ENCODE measurements at regions not wholly inside any gene's neighbourhood (a gene's known extent, or its start where the extent isn't known, plus 50 kb on each side); places are given as distances from the start of the nearest gene placed in this dataset.

DNA sequence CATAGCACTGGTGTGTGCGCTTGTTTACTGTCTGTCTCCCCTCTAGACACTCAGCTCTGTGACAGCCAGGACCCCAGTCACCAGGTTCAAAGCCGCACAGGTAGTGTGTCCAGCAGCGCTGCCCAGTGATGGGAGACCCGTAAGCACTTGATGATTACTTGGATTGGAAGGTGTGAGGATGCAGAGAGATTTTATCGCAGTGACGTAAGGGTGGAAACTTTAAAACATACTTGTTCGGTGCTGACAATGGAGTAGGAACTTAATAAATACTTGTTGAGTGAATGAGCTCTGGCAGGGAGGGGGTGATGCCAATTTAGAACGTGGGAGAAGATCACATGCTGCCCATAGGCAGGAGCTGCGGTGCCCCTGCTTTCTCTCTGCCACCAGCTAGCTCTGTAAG, 99.2 kb upstream of the PITX1 start:
- no peaks in the 10 kb centered on the region for H3K27me3 ChIP-seq (replicated peaks)
- in situ Hi-C loops (cut with HindIII; ENCODE audit: low pct_ligation_motif_present, low sequenced_read_pairs): no loop called here
- DNase-seq: no peak
- no peak overlapping the region for H3K27ac ChIP-seq
- TF ChIP-seq, protein P1, sequence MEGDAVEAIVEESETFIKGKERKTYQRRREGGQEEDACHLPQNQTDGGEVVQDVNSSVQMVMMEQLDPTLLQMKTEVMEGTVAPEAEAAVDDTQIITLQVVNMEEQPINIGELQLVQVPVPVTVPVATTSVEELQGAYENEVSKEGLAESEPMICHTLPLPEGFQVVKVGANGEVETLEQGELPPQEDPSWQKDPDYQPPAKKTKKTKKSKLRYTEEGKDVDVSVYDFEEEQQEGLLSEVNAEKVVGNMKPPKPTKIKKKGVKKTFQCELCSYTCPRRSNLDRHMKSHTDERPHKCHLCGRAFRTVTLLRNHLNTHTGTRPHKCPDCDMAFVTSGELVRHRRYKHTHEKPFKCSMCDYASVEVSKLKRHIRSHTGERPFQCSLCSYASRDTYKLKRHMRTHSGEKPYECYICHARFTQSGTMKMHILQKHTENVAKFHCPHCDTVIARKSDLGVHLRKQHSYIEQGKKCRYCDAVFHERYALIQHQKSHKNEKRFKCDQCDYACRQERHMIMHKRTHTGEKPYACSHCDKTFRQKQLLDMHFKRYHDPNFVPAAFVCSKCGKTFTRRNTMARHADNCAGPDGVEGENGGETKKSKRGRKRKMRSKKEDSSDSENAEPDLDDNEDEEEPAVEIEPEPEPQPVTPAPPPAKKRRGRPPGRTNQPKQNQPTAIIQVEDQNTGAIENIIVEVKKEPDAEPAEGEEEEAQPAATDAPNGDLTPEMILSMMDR (IDR thresholded peaks at IDR 0.05; ENCODE audit: low read depth, low read length, missing control alignments): no peak
- H3K36me3 ChIP-seq (replicated peaks): no peaks in the 10 kb centered on the region
- no peak overlapping the region for H3K4me3 ChIP-seq (ENCODE audit: low read depth, low read length)

DNA sequence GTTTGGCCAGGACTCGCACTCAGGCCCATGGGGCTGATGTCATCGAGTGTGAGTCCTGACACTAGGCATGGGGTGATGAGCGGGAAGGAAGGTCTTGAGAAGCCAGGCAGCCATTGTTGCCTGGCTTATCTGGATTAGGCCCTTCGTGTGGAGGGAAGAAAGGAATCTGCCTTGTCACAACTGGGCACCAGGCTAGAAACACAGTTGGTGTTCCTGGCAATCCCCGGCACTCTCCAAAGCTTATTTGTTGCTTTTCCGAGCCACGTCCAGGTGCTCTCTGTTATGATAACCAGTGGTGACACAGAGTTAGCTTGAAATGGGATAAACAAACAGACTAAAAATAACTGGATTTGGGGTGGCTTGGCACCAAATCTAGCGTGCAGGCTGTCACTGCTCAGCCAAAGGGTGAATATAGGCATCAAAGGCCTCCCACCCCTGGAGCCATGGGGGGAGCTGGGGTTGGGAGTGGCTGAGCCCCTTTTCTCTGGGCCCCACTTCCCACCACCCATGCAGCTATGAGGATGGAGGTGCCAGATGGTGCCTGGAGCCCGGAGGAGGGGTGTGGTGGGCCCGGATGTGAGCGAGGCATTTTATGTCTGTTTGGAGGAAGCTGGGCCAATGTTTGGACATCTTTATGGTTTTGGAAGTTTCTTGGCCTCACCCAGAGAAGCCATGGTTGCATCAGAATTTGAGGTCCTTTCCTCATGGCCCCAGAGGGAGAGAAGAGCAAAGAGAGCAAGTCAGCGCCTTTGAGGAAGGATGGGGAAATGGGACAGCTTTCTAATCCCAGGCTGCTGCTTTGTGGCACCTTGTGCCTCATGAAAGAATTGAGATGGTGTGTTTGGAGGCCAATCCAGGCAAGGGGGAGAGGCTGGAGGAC, 98.0 kb upstream of the PITX1 start:
- no peak overlapping the region for H3K4me3 ChIP-seq (ENCODE audit: low read depth, low read length)
- in situ Hi-C loops (cut with HindIII; ENCODE audit: low pct_ligation_motif_present, low sequenced_read_pairs): no loop called here
- no peaks in the 10 kb centered on the region for H3K27me3 ChIP-seq (replicated peaks)
- DNase-seq: peak; percentile 7
- H3K27ac ChIP-seq: no peak overlapping the region
- H3K36me3 ChIP-seq (replicated peaks): no peaks in the 10 kb centered on the region
- TF ChIP-seq, protein P1 (IDR thresholded peaks at IDR 0.05; ENCODE audit: low read depth, low read length, missing control alignments): no peak

DNA sequence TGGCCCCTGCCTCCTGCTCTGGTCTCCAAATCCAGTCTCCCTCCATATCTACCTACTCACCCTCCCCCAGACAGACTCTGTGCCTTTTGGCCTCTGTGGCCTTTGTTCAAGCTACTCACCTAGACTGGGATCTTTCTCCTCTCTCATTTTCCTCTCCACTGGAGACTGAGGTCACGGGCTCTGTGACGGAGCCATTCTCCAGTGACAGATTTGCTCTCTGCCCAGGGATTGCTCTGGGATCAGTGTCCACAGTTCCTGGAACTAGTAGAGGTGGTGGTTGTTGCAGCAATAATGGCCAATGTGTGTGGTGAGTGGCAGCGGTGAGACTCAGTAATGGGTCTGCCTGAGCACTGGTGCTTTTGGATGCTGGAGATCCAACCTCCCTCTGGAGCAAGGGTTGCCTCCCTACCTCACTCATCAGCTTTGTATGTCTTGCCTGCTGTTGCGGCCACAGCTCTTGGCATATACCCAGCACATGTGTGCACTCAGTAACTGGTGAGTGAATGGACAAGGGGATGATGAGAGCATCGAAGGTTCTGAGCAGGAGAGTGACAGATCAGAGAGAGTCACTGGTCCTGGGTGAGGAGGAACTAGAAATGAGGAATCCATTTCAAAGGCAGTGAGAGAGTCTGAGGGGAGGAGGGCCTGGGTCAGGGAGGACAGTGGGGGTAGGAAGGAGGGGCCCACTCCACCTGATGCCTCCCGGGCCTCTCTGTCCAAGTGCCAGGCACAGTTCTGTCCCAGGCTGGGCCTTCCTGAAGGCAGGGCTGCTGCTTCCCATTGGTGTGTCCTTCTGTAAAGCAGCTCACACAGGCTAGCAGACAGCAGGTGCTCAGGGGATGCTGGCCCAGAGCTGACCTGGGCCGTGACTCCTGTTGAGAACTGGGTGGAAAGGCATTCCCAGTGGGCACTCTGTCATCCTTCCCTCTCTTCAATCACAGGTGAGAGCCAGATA, 96.5 kb upstream of the PITX1 start:
- TF ChIP-seq, protein P1 (IDR thresholded peaks at IDR 0.05; ENCODE audit: low read depth, low read length, missing control alignments): no peak
- Histone ChIP-seq H3K4me3 (ENCODE audit: low read depth, low read length) (no peak overlapping the region), H3K27me3 (replicated peaks) (no peaks in the 10 kb centered on the region), H3K27ac (no peak overlapping the region), H3K36me3 (replicated peaks) (no peaks in the 10 kb centered on the region)
- in situ Hi-C loops (cut with HindIII; ENCODE audit: low pct_ligation_motif_present, low sequenced_read_pairs): no loop called here
- no peak for DNase-seq

DNA sequence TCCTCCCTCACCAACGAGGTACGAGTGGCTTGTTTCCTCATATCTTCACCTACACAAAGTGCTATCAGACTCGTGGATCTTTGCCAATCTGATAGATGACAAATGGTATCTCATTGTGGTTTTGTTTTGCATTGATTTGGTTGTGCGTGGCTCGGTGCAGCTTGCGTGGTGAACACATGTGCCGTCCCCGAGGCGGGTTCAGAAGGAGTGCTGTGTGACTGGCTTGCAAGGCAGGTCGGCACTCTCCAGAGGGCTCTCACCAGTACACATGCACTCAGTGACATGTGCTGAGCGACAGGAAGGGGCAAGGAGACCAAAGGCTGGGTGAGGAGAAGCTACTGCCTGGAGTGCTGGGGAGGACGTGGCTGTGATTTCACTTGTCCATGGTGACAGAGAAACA, 95.3 kb upstream of the PITX1 start:
- no peaks in the 10 kb centered on the region for H3K36me3 ChIP-seq (replicated peaks)
- no peaks in the 10 kb centered on the region for H3K27me3 ChIP-seq (replicated peaks)
- H3K4me3 ChIP-seq (ENCODE audit: low read depth, low read length): no peak overlapping the region
- no peak overlapping the region for H3K27ac ChIP-seq
- in situ Hi-C loops (cut with HindIII; ENCODE audit: low pct_ligation_motif_present, low sequenced_read_pairs): no loop called here
- TF ChIP-seq, protein P1 (IDR thresholded peaks at IDR 0.05; ENCODE audit: low read depth, low read length, missing control alignments): no peak
- no peak for DNase-seq

DNA sequence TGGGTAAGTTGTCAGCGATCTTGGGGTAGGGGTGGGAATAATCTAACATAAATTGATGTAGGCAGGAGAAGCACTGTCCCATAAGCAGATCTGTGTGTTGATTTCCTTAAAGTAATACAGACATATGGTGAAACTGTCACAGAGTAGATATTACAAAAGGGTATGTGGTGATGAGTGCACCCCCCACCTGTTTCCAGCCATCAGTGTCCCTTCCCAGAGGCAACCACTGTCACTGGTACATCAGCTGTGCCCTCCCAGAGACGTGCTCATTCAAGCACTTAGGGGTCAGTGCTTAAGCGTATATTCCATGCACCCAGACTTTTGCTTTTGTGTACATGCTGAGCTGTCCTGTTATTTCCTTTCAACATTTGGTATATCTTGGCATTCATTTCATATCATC, 94.3 kb upstream of the PITX1 start:
- in situ Hi-C loops (cut with HindIII; ENCODE audit: low pct_ligation_motif_present, low sequenced_read_pairs): no loop called here
- TF ChIP-seq, protein P1 (IDR thresholded peaks at IDR 0.05; ENCODE audit: low read depth, low read length, missing control alignments): no peak
- Histone ChIP-seq H3K36me3 (replicated peaks) (no peaks in the 10 kb centered on the region), H3K27me3 (replicated peaks) (no peaks in the 10 kb centered on the region), H3K4me3 (ENCODE audit: low read depth, low read length) (no peak overlapping the region), H3K27ac (no peak overlapping the region)
- DNase-seq: no peak

All from brain microvascular endothelial cell (primary cell).